ENCODE measurements at regions not wholly inside any gene's neighbourhood (a gene's known extent, or its start where the extent isn't known, plus 50 kb on each side); places are given as distances from the start of the nearest gene placed in this dataset.
"Not testable (repeated sequence)": the region's sequence is repeated elsewhere in the genome, so short reads cannot be mapped to it uniquely, and the experiment has no call there.

- TF ChIP-seq POLR2A, CTCF (IDR thresholded peaks at IDR 0.05): not testable (repeated sequence)
Observed at GRCh38 chr4:8673106-8673505, 80.5 kb downstream of the CPZ start.
